ENCODE measurements at regions not wholly inside any gene's neighbourhood (a gene's known extent, or its start where the extent isn't known, plus 50 kb on each side); places are given as distances from the start of the nearest gene placed in this dataset.

DNA sequence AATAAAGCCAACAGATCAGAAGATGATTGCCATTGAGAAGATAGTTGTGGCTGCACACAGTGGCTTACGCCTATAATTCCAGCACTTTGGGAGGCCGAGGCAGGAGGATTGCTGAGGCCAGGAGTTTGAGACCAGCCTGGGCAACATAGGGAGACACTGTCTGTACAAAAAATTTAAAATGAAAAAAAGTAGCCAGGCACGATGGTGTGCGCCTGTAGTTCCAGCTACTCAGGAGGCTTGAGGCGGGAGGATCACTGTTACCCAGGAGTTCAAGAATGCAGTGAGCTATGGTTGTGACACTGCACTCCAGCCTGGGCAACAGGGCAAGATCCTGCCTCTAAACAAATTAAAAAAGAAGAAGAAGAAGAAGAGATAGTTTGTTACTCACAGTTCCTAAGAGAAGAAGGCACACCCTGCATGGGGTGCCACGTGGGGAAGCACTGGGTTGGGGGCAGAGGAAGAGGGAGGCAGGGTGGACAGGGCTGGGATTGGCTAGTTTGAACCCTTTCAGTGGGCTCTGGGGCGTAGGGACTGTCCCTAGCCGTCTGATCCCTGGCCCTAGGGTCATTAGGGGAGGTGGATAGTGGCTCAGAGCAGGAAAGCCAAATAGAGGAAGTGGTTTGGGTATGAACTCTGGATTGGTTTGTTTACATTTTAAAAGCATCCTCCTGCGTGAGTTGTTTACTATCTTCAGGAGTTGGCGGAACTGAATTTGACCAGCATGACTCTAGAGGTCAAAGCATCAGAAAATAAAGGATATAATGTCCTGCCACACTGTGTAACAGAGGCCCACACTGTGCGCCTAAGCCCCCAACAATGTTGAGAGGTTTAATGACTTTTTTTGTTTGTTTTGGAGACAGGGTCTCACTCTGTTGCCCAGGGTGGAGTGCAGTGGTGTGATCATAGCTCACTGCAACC lies 60.5 kb upstream of the MEDAG start:
- no peak for DNase-seq (ENCODE audit: low spot score)

DNA sequence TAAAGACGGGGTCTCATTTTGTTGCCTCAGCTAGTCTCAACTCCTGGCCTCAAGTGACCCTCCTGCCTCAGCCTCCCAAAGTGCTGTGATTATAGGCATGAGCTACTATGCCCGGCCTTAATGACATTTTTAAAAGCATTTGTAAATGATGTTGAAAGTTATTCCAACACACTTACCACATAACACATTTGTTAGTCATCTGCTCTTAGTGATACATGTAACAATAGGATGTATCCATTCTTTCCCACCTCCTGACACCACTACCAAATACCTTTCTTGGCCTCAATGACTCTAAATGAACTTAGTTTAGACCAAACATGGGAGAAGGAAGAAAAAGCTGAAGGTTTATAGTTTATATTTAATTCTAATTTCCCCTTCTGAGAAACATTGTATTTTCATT lies 59.8 kb upstream of the MEDAG start:
- no peak for DNase-seq (ENCODE audit: low spot score)

DNA sequence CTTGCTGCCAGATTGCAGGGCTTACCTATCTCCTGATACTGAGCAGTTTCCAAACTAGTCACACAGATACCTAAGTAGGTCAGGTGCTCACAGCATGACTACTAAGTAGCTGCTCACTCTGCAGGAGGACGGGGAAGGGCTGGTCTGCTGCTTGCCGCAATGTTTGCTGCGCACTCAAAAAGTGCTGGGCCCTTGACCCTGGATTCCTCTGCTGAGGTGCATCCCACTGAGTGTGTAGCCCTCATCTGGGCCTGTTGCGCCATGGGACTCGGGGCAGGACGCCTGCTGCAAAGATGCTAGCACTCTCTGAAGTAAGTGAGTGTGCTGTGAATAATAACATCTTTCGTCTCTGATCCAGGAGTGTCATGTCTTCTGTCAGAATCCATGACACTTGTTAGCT lies 59.2 kb upstream of the MEDAG start:
- no peak for DNase-seq (ENCODE audit: low spot score)

DNA sequence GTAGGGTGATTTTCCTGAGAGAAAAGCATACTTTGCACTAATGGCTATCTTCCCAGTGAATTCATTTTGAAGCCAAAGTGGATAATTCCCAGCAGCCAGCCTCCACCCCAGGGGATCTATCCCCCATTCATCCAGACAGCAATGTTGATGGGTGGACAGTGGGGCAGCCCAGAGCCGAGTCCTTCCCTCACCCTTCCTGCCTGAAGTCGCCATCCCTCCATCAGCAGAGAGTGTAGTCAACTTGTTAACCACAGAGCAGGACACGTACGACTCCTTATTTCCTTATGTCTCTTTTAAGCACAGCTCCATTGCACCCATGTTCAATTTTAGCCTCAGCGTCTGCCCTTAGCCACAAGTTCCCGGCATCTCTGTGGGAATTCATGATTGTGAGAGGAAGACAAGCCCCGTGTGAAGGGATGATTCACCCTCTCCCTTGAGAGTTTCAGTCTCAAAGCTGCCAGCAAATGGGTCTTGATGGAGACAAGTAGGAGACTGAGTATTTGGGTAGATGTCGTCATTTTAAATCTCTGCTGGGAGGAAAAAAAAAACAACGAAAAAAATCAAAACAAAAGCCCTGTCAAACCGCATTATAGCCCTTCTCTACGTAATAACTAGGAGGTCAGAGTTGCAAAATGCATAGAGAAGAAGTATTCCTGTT lies 58.3 kb upstream of the MEDAG start:
- no peak for DNase-seq (ENCODE audit: low spot score)

DNA sequence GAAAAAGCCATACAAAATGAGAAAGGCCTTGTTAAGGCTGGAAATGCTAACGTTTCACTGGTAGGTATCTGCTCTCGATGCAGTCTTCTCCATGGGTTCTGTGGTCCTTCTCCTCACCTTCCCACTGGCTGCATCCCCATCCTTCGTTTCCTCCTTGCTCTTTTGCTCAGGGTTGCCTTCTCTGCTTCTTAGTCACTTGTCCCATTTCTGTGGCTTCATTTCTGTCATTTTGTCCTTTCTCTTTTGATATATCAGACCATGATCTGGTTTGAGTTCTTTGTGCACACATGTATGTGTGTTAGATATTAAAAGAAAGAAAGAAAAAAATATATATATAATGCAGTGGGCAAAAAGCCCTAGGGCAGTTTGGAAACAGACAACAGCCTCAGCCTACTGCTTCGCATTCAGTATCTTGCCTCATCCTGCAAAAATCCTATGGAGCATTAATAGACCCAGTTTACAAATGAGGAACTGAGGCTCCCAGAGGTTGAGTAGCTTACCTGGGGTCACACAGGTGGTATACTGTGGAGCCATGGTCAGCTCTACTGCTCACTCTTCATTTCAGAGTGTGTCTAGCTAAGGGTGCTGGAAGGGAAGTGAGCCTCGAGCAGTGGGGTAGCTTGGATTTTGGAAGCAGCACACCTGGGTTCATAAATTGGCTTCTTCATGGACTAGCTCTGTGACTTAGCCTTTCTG lies 57.6 kb upstream of the MEDAG start:
- no peak for DNase-seq (ENCODE audit: low spot score)

DNA sequence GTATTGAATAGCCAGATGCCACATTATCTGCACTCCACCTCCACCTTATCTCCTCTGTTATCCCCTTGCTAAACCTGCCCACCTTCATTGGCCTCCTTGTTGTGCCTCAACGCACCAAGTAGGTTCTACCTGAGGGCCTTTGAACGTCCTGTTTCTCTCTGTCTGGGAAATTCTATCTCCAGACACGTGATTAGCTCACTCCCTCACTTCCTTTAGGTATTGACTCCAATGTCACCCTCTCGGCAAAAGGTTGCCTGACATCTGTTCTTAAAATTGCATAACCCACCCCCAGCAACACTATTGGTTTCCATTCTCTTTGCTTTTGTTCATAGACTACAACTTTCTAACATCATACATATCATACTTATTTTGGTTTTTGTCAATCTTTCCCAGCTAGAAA lies 56.5 kb upstream of the MEDAG start:
- DNase-seq (ENCODE audit: low spot score), result no peak

DNA sequence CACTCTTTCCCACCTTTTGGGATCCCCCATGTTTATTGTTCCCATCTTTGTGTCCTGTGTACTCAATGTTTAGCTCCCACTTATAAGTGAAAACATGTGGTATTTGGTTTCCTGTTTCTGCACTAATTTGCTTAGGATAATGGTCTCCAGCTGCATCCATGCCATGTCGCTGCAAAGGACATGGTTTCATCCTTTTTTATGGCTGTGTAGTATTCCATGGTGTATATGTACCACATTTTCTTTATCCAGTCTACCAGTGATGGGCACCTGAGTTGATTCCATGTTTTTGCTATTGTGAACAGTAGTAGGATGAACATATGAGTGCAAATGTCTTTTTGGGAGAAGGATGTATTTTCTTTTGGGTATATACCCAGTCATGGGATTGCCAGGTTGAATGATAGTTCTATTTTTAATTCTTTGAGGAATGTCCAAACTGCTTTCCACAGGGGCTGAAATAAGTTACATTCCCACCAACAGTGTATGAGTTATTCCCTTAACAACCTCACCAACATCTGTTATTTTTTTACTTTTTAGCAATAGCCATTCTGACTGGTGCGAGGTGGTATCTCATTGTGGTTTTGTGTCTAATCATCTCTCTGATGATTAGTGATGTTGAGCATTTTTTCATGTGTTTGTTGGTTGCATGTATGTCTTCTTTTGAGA lies 55.7 kb upstream of the MEDAG start:
- DNase-seq (ENCODE audit: low spot score), result no peak

DNA sequence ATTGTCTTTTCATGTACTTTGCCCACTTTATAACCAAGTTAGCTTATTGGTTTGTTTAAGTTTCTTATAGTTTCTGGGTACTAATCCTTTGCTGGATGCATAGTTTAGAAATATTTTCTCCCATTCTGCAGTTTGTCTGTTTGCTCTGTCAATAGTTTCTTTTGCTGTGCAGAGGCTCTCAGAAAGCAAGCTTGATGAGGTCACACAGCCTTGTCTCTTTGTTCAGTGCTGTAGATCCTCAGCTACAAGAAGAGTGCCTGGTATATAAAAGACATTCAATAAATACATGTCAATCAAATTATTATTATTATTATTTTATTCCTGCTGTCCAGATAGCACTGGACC lies 55.2 kb upstream of the MEDAG start:
- no peak for DNase-seq (ENCODE audit: low spot score)

DNA sequence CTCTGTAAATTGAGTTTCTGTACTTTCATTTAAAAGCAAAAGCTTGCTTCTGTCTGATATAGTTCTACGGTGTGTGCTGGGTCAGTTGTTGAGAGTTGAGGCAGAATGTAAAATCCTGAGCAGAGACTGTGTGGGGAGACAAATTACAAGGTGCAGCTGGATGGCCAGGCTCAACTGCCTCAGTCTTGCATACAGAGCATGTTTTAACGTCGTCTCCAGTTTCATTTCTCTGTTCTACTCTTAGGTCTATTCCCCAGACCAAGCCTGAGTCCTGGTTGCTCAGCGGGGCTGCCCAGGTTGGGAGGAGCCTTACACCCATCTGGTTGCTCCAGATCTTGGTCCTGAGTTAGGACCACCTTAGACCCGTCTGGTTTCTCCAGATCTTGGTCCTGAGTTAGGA lies 54.4 kb upstream of the MEDAG start:
- peak; percentile 31 for DNase-seq (ENCODE audit: low spot score)

DNA sequence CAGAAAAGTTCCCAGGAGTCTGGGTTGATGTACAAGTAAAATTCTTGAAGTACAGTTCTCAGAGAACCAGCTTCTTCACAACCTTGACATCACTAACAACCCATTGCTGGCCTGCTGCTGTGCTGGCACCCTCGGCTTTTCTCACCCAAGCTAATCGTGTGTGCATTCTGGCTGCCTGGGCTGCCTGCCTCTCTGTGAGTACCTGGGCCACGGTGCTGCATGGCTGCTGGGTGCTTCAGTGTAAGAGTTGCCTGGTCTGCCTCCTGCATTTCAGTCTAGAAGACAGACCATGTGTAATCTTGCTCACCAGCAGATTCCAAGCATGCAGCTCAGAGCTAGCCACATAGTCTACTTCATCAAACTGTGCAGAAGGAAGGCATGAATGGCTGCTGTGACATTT lies 50.5 kb upstream of the MEDAG start:
- DNase-seq (ENCODE audit: low spot score), result no peak

DNA sequence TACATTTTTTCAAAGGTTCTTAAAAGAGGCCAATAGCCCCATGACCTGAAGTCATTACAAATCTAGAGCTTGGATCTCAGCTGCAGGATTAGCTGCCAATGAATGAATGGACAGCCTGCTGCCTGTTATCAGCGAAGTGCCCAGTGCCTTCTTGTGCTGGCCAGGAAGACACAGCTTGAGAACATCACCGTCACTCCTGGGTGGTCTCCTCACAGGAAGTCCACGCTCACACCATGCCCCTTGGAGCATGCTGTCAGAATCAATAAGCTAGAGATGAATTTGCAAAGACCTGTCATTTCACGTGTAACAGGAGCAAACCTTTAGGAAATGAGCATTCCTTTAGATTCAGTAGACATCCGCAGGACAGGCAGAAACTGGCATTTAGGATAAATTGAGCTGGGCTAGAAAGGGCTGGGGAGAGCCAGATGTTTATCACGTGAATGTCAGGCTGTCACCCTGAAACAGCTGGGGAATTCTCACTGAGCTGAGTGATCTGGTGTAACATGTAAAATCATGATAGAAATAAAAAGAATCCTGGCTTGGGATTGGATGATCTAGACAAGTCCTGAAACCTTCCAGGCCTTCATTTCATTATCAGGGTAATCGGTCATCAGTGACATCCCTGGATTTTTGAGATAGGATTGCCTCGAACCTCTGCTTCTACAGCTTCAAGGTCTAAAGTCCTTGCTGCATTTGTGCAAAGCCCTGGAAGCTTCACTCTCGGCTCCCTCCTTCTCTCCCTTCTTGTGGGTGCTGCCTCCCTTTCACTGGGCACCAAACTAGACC lies 49.9 kb upstream of the MEDAG start:
- no peak for DNase-seq (ENCODE audit: low spot score)
